ENCODE measurements at regions not wholly inside any gene's neighbourhood (a gene's known extent, or its start where the extent isn't known, plus 50 kb on each side); places are given as distances from the start of the nearest gene placed in this dataset.

DNA sequence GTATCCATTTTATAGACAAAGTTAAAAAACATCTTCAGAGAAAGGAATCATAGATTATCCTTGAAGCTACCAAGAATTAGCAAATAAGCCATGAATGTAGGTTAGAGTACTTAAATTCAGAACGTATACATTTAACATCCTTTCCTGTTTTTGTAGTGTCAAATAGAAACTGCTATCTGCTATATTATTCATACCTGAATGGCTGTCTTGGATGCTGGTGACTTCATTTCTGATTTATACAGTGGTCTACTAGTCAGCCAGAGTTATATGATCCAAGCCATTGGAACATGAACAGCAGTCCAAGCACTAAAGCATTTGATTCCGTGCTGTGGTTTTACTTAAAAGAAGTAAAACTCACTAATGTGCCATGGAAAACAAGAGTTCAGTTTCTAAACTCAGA lies 58.3 kb upstream of the VSIG4 start:
- TF ChIP-seq, protein P1, sequence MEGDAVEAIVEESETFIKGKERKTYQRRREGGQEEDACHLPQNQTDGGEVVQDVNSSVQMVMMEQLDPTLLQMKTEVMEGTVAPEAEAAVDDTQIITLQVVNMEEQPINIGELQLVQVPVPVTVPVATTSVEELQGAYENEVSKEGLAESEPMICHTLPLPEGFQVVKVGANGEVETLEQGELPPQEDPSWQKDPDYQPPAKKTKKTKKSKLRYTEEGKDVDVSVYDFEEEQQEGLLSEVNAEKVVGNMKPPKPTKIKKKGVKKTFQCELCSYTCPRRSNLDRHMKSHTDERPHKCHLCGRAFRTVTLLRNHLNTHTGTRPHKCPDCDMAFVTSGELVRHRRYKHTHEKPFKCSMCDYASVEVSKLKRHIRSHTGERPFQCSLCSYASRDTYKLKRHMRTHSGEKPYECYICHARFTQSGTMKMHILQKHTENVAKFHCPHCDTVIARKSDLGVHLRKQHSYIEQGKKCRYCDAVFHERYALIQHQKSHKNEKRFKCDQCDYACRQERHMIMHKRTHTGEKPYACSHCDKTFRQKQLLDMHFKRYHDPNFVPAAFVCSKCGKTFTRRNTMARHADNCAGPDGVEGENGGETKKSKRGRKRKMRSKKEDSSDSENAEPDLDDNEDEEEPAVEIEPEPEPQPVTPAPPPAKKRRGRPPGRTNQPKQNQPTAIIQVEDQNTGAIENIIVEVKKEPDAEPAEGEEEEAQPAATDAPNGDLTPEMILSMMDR (conservative IDR thresholded peaks at IDR 0.05), result no peak
- no peak for TF ChIP-seq EZH2 (IDR thresholded peaks at IDR 0.05; ENCODE audit: low read depth)

Data from PC-9 (cell line).